ENCODE measurements at regions not wholly inside any gene's neighbourhood (a gene's known extent, or its start where the extent isn't known, plus 50 kb on each side); places are given as distances from the start of the nearest gene placed in this dataset.

- Histone ChIP-seq H3K27ac (no peak overlapping the region), H3K36me3 (no peaks in the 10 kb centered on the region), H3K9me3 (no peaks in the 10 kb centered on the region), H3K27me3 (no peaks in the 10 kb centered on the region), H3K4me1 (no peaks in the 10 kb centered on the region), H3K4me3 (no peak overlapping the region)
- TF ChIP-seq CTCF (IDR thresholded peaks at IDR 0.05) (no peak), EP300 (IDR thresholded peaks at IDR 0.05) (no peak), POLR2AphosphoS5 (IDR thresholded peaks at IDR 0.05) (no peak), POLR2A (IDR thresholded peaks at IDR 0.05) (no peak)
- intact Hi-C loops (cut with DNase I; ENCODE audit: low total_unique reads): no loop called here
- WGBS, 5 donors: 54 to 79% (median 60%) methylated on average over 5 of the region's 5 CpGs
- peak in 1 of 2 donors; percentile 41 for DNase-seq
These were observed 199.4 kb downstream of the SREK1 start for GRCh38 chr5:66343370-66344071.

- Histone ChIP-seq H3K27ac (no peak overlapping the region), H3K36me3 (no peaks in the 10 kb centered on the region), H3K9me3 (no peaks in the 10 kb centered on the region), H3K27me3 (no peaks in the 10 kb centered on the region), H3K4me1 (no peaks in the 10 kb centered on the region), H3K4me3 (no peak overlapping the region)
- WGBS, 5 donors: 38 to 87% (median 81%) methylated on average over 1 of the region's 1 CpG
- intact Hi-C loops (cut with DNase I; ENCODE audit: low total_unique reads): no loop called here
- no peak for DNase-seq
- TF ChIP-seq CTCF (IDR thresholded peaks at IDR 0.05): no peak
- no peak for TF ChIP-seq EP300 (IDR thresholded peaks at IDR 0.05)
- no peak for TF ChIP-seq POLR2A (IDR thresholded peaks at IDR 0.05)
- no peak for TF ChIP-seq POLR2AphosphoS5 (IDR thresholded peaks at IDR 0.05)
These were observed 200.4 kb downstream of the SREK1 start for GRCh38 chr5:66344544-66344943.

- H3K36me3 ChIP-seq: no peaks in the 10 kb centered on the region
- H3K4me3 ChIP-seq: no peak overlapping the region
- H3K9me3 ChIP-seq: no peaks in the 10 kb centered on the region
- intact Hi-C loops (cut with DNase I; ENCODE audit: low total_unique reads): no loop called here
- H3K27ac ChIP-seq: no peak overlapping the region
- DNase-seq: no peak
- H3K4me1 ChIP-seq: no peaks in the 10 kb centered on the region
- TF ChIP-seq CTCF (IDR thresholded peaks at IDR 0.05): no peak
- TF ChIP-seq EP300 (IDR thresholded peaks at IDR 0.05): no peak
- no peaks in the 10 kb centered on the region for H3K27me3 ChIP-seq
These were observed 201.2 kb downstream of the SREK1 start for GRCh38 chr5:66345281-66345680.

GRCh38 chr5:66346869-66347268, 202.8 kb downstream of the SREK1 start:
- H3K27me3 ChIP-seq: no peaks in the 10 kb centered on the region
- no peak overlapping the region for H3K4me3 ChIP-seq
- no peaks in the 10 kb centered on the region for H3K36me3 ChIP-seq
- no peak for DNase-seq
- 73 to 84% (median 81%) methylated on average over 6 of the region's 6 CpGs for WGBS, 5 donors
- H3K27ac ChIP-seq: no peak overlapping the region
- TF ChIP-seq CTCF (IDR thresholded peaks at IDR 0.05): no peak
- no peak for TF ChIP-seq EP300 (IDR thresholded peaks at IDR 0.05)
- no peak for TF ChIP-seq POLR2A (IDR thresholded peaks at IDR 0.05)
- TF ChIP-seq POLR2AphosphoS5 (IDR thresholded peaks at IDR 0.05): no peak
- intact Hi-C loops (cut with DNase I; ENCODE audit: low total_unique reads): no loop called here
- no peaks in the 10 kb centered on the region for H3K4me1 ChIP-seq
- H3K9me3 ChIP-seq: no peaks in the 10 kb centered on the region

All from stomach (tissue), 8 donors.